ENCODE measurements at regions not wholly inside any gene's neighbourhood (a gene's known extent, or its start where the extent isn't known, plus 50 kb on each side); places are given as distances from the start of the nearest gene placed in this dataset.
A peak's percentile ranks its signal among the peaks of the same experiment; 100 is the strongest.

DNA sequence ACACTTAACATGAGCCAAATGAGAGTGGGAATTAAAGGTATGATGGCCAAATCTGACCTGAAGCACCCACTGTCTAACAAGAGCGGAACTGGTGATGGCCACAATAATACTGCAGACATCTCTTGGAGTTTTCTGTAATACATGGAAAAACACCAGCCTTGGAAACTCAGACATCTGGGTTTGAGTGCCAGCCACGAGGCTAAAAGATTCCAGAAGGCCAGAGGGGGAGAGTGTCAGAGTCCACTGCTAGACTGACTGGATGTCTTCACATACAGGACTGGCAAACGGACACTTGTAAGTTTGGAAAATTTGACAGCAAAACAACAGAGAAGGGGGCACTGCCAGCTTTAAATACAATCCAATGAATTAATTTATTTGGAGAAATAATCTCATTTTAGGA lies 175.1 kb downstream of the ADSS2 start:
- peaks cover 8 to 23% (median 18%) of the 10 kb centered on the region in 4 donors for H3K4me1 ChIP-seq (ENCODE audit: control insufficient read depth in 4 of 4, insufficient read depth in 4 of 4, low read length in 3 of 4)
- H3K9ac ChIP-seq (ENCODE audit: low read depth in 1 of 2, low read length in 2 of 2), result no peak overlapping the region
- no peak overlapping the region for H3K27ac ChIP-seq (ENCODE audit: low read depth in 1 of 2, low read length in 2 of 2)
- no peak for DNase-seq (ENCODE audit: low spot score)
- no peaks in the 10 kb centered on the region for H3K27me3 ChIP-seq (ENCODE audit: control insufficient read depth in 4 of 4, insufficient read depth in 4 of 4, low read length in 3 of 4)
- WGBS, result 35% methylated on average over 3 of the region's 3 CpGs
- no peaks in the 10 kb centered on the region for H3K9me3 ChIP-seq (ENCODE audit: control insufficient read depth in 4 of 4, low read length in 3 of 4)
- H3K36me3 ChIP-seq (ENCODE audit: control insufficient read depth in 4 of 4, insufficient read depth in 3 of 4, low read depth in 1 of 4, low read length in 3 of 4), result no peaks in the 10 kb centered on the region
- TF ChIP-seq HNF4A (conservative IDR thresholded peaks at IDR 0.05), result peak in 1 of 2 donors; percentile 49
- no peak for TF ChIP-seq TAF1 (conservative IDR thresholded peaks at IDR 0.05)
- no peak overlapping the region for H3K4me3 ChIP-seq (ENCODE audit: low read depth in 1 of 3, low read length in 3 of 3)

DNA sequence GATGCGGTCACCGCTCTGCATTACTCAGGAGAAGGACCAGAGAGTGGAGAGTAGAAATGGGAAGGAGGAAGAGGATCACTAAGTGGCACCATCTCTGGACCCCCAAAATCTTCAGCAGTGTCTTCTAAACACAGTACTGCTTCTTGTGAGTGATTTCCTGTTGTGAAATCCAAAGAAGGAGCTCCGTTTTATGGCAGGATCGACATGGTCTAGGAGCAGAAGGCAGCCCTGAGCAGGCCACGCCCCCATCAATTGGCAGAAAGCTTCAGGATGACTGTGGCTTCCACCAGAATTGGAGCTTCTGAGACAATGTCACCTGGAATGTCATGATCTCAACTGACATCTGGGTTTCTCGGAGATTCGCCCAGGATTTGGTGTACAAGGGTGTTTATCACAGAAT lies 171.5 kb downstream of the ADSS2 start:
- no peak for DNase-seq (ENCODE audit: low spot score)
- no peaks in the 10 kb centered on the region for H3K27me3 ChIP-seq (ENCODE audit: control insufficient read depth in 4 of 4, insufficient read depth in 4 of 4, low read length in 3 of 4)
- no peak overlapping the region for H3K27ac ChIP-seq (ENCODE audit: low read depth in 1 of 2, low read length in 2 of 2)
- no peaks in the 10 kb centered on the region for H3K36me3 ChIP-seq (ENCODE audit: control insufficient read depth in 4 of 4, insufficient read depth in 3 of 4, low read depth in 1 of 4, low read length in 3 of 4)
- no peak for TF ChIP-seq GABPA (IDR thresholded peaks at IDR 0.05 in 1 of 2, conservative IDR thresholded peaks at IDR 0.05 in 1 of 2)
- no peak for TF ChIP-seq FOXA1 (IDR thresholded peaks at IDR 0.05)
- TF ChIP-seq YY1 (IDR thresholded peaks at IDR 0.05), result no peak
- no peak for TF ChIP-seq EGR1 (IDR thresholded peaks at IDR 0.05; ENCODE audit: low read depth in 2 of 2)
- no peak for TF ChIP-seq FOXA2 (IDR thresholded peaks at IDR 0.05)
- TF ChIP-seq, protein P1, sequence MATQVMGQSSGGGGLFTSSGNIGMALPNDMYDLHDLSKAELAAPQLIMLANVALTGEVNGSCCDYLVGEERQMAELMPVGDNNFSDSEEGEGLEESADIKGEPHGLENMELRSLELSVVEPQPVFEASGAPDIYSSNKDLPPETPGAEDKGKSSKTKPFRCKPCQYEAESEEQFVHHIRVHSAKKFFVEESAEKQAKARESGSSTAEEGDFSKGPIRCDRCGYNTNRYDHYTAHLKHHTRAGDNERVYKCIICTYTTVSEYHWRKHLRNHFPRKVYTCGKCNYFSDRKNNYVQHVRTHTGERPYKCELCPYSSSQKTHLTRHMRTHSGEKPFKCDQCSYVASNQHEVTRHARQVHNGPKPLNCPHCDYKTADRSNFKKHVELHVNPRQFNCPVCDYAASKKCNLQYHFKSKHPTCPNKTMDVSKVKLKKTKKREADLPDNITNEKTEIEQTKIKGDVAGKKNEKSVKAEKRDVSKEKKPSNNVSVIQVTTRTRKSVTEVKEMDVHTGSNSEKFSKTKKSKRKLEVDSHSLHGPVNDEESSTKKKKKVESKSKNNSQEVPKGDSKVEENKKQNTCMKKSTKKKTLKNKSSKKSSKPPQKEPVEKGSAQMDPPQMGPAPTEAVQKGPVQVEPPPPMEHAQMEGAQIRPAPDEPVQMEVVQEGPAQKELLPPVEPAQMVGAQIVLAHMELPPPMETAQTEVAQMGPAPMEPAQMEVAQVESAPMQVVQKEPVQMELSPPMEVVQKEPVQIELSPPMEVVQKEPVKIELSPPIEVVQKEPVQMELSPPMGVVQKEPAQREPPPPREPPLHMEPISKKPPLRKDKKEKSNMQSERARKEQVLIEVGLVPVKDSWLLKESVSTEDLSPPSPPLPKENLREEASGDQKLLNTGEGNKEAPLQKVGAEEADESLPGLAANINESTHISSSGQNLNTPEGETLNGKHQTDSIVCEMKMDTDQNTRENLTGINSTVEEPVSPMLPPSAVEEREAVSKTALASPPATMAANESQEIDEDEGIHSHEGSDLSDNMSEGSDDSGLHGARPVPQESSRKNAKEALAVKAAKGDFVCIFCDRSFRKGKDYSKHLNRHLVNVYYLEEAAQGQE (IDR thresholded peaks at IDR 0.05), result no peak
- no peak for TF ChIP-seq HNF4G (IDR thresholded peaks at IDR 0.05)
- TF ChIP-seq, protein P2, sequence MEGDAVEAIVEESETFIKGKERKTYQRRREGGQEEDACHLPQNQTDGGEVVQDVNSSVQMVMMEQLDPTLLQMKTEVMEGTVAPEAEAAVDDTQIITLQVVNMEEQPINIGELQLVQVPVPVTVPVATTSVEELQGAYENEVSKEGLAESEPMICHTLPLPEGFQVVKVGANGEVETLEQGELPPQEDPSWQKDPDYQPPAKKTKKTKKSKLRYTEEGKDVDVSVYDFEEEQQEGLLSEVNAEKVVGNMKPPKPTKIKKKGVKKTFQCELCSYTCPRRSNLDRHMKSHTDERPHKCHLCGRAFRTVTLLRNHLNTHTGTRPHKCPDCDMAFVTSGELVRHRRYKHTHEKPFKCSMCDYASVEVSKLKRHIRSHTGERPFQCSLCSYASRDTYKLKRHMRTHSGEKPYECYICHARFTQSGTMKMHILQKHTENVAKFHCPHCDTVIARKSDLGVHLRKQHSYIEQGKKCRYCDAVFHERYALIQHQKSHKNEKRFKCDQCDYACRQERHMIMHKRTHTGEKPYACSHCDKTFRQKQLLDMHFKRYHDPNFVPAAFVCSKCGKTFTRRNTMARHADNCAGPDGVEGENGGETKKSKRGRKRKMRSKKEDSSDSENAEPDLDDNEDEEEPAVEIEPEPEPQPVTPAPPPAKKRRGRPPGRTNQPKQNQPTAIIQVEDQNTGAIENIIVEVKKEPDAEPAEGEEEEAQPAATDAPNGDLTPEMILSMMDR (IDR thresholded peaks at IDR 0.05; ENCODE audit: low read depth, low read length, missing input control), result no peak
- TF ChIP-seq JUND (IDR thresholded peaks at IDR 0.05), result no peak
- no peak for TF ChIP-seq TAF1 (conservative IDR thresholded peaks at IDR 0.05)
- no peak overlapping the region for H3K4me3 ChIP-seq (ENCODE audit: low read depth in 1 of 3, low read length in 3 of 3)
- peak overlapping the region in 1 of 2 donors; percentile 53 for H3K9ac ChIP-seq (ENCODE audit: low read depth in 1 of 2, low read length in 2 of 2)
- H3K9me3 ChIP-seq (ENCODE audit: control insufficient read depth in 4 of 4, low read length in 3 of 4), result no peaks in the 10 kb centered on the region
- H3K4me1 ChIP-seq (ENCODE audit: control insufficient read depth in 4 of 4, insufficient read depth in 4 of 4, low read length in 3 of 4), result peaks cover 0 to 3% (median 1%) of the 10 kb centered on the region in 4 donors
- WGBS, result 61% methylated on average over 7 of the region's 7 CpGs

DNA sequence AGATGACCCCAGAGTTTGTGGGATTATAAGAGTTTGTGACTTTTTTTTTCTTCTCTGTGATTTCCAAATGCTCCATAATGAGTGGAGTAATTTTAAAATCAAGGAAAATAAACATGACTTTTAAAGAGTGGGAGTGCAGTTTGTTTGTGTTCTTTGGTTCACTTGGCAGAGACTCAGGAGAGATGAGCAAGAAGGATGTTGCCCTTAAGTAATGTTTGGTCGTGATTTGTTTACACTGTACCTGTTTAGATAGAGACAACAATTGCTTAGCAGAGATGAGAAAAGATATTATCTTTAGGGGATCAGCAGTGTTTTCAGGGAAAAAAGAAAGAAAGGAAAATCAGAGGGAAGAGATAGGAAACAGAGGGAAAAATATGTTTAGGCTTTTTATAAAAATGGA lies 170.8 kb downstream of the ADSS2 start:
- DNase-seq (ENCODE audit: low spot score), result no peak
- H3K4me1 ChIP-seq (ENCODE audit: control insufficient read depth in 4 of 4, insufficient read depth in 4 of 4, low read length in 3 of 4), result peaks cover 0 to 3% (median 1%) of the 10 kb centered on the region in 4 donors
- H3K9me3 ChIP-seq (ENCODE audit: control insufficient read depth in 4 of 4, low read length in 3 of 4), result no peaks in the 10 kb centered on the region
- H3K36me3 ChIP-seq (ENCODE audit: control insufficient read depth in 4 of 4, insufficient read depth in 3 of 4, low read depth in 1 of 4, low read length in 3 of 4), result no peaks in the 10 kb centered on the region
- H3K27ac ChIP-seq (ENCODE audit: low read depth in 1 of 2, low read length in 2 of 2), result no peak overlapping the region
- H3K4me3 ChIP-seq (ENCODE audit: low read depth in 1 of 3, low read length in 3 of 3), result no peak overlapping the region
- H3K9ac ChIP-seq (ENCODE audit: low read depth in 1 of 2, low read length in 2 of 2), result no peak overlapping the region
- H3K27me3 ChIP-seq (ENCODE audit: control insufficient read depth in 4 of 4, insufficient read depth in 4 of 4, low read length in 3 of 4), result no peaks in the 10 kb centered on the region
- TF ChIP-seq HNF4A (conservative IDR thresholded peaks at IDR 0.05) (peak; percentile 14 to 50), RXRA (IDR thresholded peaks at IDR 0.05) (peak in 1 of 2 donors; percentile 60), TAF1 (conservative IDR thresholded peaks at IDR 0.05) (no peak), GABPA (IDR thresholded peaks at IDR 0.05 in 1 of 2, conservative IDR thresholded peaks at IDR 0.05 in 1 of 2) (no peak), YY1 (IDR thresholded peaks at IDR 0.05) (no peak), FOXA2 (IDR thresholded peaks at IDR 0.05) (peak; percentile 34), MAX (IDR thresholded peaks at IDR 0.05) (no peak), RAD21 (IDR thresholded peaks at IDR 0.05) (peak in 1 of 2 donors; percentile 7), FOXA1 (IDR thresholded peaks at IDR 0.05) (peak; percentile 10), ATF3 (IDR thresholded peaks at IDR 0.05) (no peak)
- TF ChIP-seq, protein P3, sequence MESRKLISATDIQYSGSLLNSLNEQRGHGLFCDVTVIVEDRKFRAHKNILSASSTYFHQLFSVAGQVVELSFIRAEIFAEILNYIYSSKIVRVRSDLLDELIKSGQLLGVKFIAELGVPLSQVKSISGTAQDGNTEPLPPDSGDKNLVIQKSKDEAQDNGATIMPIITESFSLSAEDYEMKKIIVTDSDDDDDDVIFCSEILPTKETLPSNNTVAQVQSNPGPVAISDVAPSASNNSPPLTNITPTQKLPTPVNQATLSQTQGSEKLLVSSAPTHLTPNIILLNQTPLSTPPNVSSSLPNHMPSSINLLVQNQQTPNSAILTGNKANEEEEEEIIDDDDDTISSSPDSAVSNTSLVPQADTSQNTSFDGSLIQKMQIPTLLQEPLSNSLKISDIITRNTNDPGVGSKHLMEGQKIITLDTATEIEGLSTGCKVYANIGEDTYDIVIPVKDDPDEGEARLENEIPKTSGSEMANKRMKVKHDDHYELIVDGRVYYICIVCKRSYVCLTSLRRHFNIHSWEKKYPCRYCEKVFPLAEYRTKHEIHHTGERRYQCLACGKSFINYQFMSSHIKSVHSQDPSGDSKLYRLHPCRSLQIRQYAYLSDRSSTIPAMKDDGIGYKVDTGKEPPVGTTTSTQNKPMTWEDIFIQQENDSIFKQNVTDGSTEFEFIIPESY (IDR thresholded peaks at IDR 0.05), result no peak
- WGBS, result 15% methylated on average over 1 of the region's 1 CpG

Measured in liver (tissue), 8 donors.